H9 (cell line): ENCODE measurements at regions not wholly inside any gene's neighbourhood (a gene's known extent, or its start where the extent isn't known, plus 50 kb on each side); places are given as distances from the start of the nearest gene placed in this dataset.

ENCODE experiments used
- DNase-seq: peaks from one replicate; pipeline ENCODE4 v3.0.0-alpha.2; 2017
- H2AFZ ChIP-seq: one replicate; pipeline ENCODE4 v1.6.1; 2013; ENCODE audit warnings: mild to moderate bottlenecking, low read length, control low read depth, moderate library complexity
- H2AK5ac ChIP-seq: 2 replicates; pipeline ENCODE4 v1.6.1; 2013; ENCODE audit warnings: low read length, control low read depth, mixed read lengths; ENCODE audit not compliant: insufficient read length
- H2BK120ac ChIP-seq: one replicate; pipeline ENCODE4 v1.6.1; 2013; ENCODE audit warnings: low read depth, mild to moderate bottlenecking, low read length, control low read depth, inconsistent platforms; ENCODE audit not compliant: poor library complexity, severe bottlenecking
- H2BK12ac ChIP-seq: 2 replicates; pipeline ENCODE4 v1.6.1; 2013; ENCODE audit warnings: low read length, control low read depth, mixed read lengths, low read depth; ENCODE audit not compliant: insufficient read length
- H2BK15ac ChIP-seq: 2 replicates; pipeline ENCODE4 v1.6.1; 2013; ENCODE audit warnings: low read depth, low read length, control low read depth
- H2BK20ac ChIP-seq: one replicate; pipeline ENCODE4 v1.6.1; 2013; ENCODE audit warnings: low read depth, mild to moderate bottlenecking, low read length, control low read depth, inconsistent platforms; ENCODE audit not compliant: poor library complexity, severe bottlenecking
- H2BK5ac ChIP-seq: 2 replicates; pipeline ENCODE4 v1.6.1; 2013; ENCODE audit warnings: low read length, control low read depth, mixed read lengths; ENCODE audit not compliant: insufficient read length
- H3K14ac ChIP-seq: 2 replicates; pipeline ENCODE4 v1.6.1; 2013; ENCODE audit warnings: low read length, control low read depth; ENCODE audit not compliant: insufficient read depth
- H3K18ac ChIP-seq: 2 replicates; pipeline ENCODE4 v1.6.1; 2013; ENCODE audit warnings: low read depth, mild to moderate bottlenecking, mixed read lengths, low read length, control low read depth; ENCODE audit not compliant: insufficient read length
- H3K23ac ChIP-seq: 2 replicates; pipeline ENCODE4 v1.6.1; 2013; ENCODE audit warnings: low read length, control low read depth, mixed read lengths, low read depth; ENCODE audit not compliant: insufficient read length
- H3K23me2 ChIP-seq: 2 replicates; pipeline ENCODE4 v1.6.1; 2013; ENCODE audit warnings: low read depth, mild to moderate bottlenecking, mixed read lengths, low read length, control low read depth; ENCODE audit not compliant: insufficient read length, poor library complexity, severe bottlenecking
- H3K27ac ChIP-seq: 2 replicates; pipeline ENCODE4 v1.5.1; 2013; ENCODE audit warnings: low read length, control low read depth, mixed read lengths, low read depth; ENCODE audit not compliant: insufficient read length
- H3K27me3 ChIP-seq: 2 replicates; pipeline ENCODE4 v1.6.1; 2013; ENCODE audit warnings: low read length, control low read depth, inconsistent platforms; ENCODE audit not compliant: insufficient read depth
- H3K4ac ChIP-seq: 2 replicates; pipeline ENCODE4 v1.6.1; 2013; ENCODE audit warnings: low read depth, mild to moderate bottlenecking, control low read depth, inconsistent platforms, low read length, moderate library complexity
- H3K4me1 ChIP-seq: 2 replicates; pipeline ENCODE4 v1.6.1; 2013; ENCODE audit warnings: low read length, control low read depth, inconsistent platforms; ENCODE audit not compliant: insufficient read depth
- H3K4me2 ChIP-seq: 2 replicates; pipeline ENCODE4 v1.6.1; 2013; ENCODE audit warnings: low read length, control low read depth, mixed read lengths; ENCODE audit not compliant: insufficient read length, insufficient read depth
- H3K56ac ChIP-seq: 2 replicates; pipeline ENCODE4 v1.6.1; 2013; ENCODE audit warnings: low read depth, mild to moderate bottlenecking, mixed read lengths, low read length, control low read depth; ENCODE audit not compliant: insufficient read length
- H3K79me1 ChIP-seq: 2 replicates; pipeline ENCODE4 v1.6.1; 2013; ENCODE audit warnings: low read depth, mild to moderate bottlenecking, moderate library complexity, low read length, control low read depth, inconsistent platforms; ENCODE audit not compliant: insufficient read depth, poor library complexity, severe bottlenecking
- H3K79me2 ChIP-seq: 2 replicates; pipeline ENCODE4 v1.6.1; 2013; ENCODE audit warnings: low read length, control low read depth, inconsistent platforms; ENCODE audit not compliant: insufficient read depth
- H3K9ac ChIP-seq: 2 replicates; pipeline ENCODE4 v1.6.1; 2013; ENCODE audit warnings: low read length, control low read depth, mixed read lengths; ENCODE audit not compliant: insufficient read length; ENCODE audit errors: extremely low read depth
- H3K9me3 ChIP-seq: one replicate; pipeline ENCODE4 v1.6.1; 2013; ENCODE audit warnings: low read depth, low read length, inconsistent platforms; ENCODE audit not compliant: control insufficient read depth
- H3T11ph ChIP-seq: one replicate; pipeline ENCODE4 v1.6.1; 2013; ENCODE audit warnings: mild to moderate bottlenecking, low read length, control low read depth, inconsistent platforms
- H4K20me1 ChIP-seq: one replicate; pipeline ENCODE4 v1.6.1; 2013; ENCODE audit not compliant: control insufficient read depth, insufficient read length, insufficient read depth
- H4K5ac ChIP-seq: 2 replicates; pipeline ENCODE4 v1.6.1; 2013; ENCODE audit warnings: low read depth, mild to moderate bottlenecking, mixed read lengths, low read length, control low read depth; ENCODE audit not compliant: insufficient read length
- H4K8ac ChIP-seq: replicated peaks from 2 replicates; pipeline ENCODE4 v1.6.1; 2013; ENCODE audit warnings: low read length, control low read depth, mixed read lengths, low read depth; ENCODE audit not compliant: insufficient read length
- H4K91ac ChIP-seq: 2 replicates; pipeline ENCODE4 v1.6.1; 2013; ENCODE audit warnings: low read depth, mild to moderate bottlenecking, moderate library complexity, mixed read lengths, low read length, control low read depth; ENCODE audit not compliant: insufficient read length
- H3K27ac Mint-ChIP-seq, 3 experiments: 2 replicates in 2 of 3; 3 replicates in 1 of 3; pipeline ENCODE4 v1.8.0; 2020 to 2021; ENCODE audit warnings: mixed read lengths in 3 of 3, mild to moderate bottlenecking in 1 of 3, moderate library complexity in 1 of 3
- H3K27me3 Mint-ChIP-seq: 2 replicates; pipeline ENCODE4 v1.8.0; 2021; ENCODE audit warnings: low read depth, mild to moderate bottlenecking, moderate library complexity, mixed read lengths
- H3K36me3 Mint-ChIP-seq, 3 experiments: 2 replicates in 2 of 3; 3 replicates in 1 of 3; pipeline ENCODE4 v1.8.0; 2020 to 2021; ENCODE audit warnings: low read depth in 3 of 3, mixed read lengths in 3 of 3; ENCODE audit not compliant: insufficient read depth in 1 of 3
- H3K4me1 Mint-ChIP-seq, 2 experiments: 2 replicates each; pipeline ENCODE4 v1.8.0; 2020; ENCODE audit warnings: mixed read lengths in 2 of 2
- H3K4me3 Mint-ChIP-seq, 2 experiments: 2 replicates in 1 of 2; 3 replicates in 1 of 2; pipeline ENCODE4 v1.8.0; 2020 to 2021; ENCODE audit warnings: mild to moderate bottlenecking in 2 of 2, mixed read lengths in 2 of 2, moderate library complexity in 1 of 2
- H3K9me3 Mint-ChIP-seq, 2 experiments: 2 replicates in 1 of 2; 3 replicates in 1 of 2; pipeline ENCODE4 v1.8.0; 2020; ENCODE audit warnings: mild to moderate bottlenecking in 2 of 2, mixed read lengths in 2 of 2, moderate library complexity in 1 of 2
- WGBS: extraction: QIAGEN DNeasy Blood & Tissue Kit; methylation state at CpG from one replicate; pipeline ENCODE4 v1.1.7; 2013; ENCODE audit warnings: missing lambda C conversion rate, low lambda C conversion rate, mixed read lengths; ENCODE audit not compliant: insufficient read length; ENCODE audit errors: extremely low coverage; 5-methylcytosine and 5-hydroxymethylcytosine counted together
- TF ChIP-seq, protein P1 (sequence below): fragments of 200-600 bp; sonication (generic); conservative IDR thresholded peaks from 3 replicates; pipeline ENCODE4 v1.8.0; 2021; ENCODE audit warnings: antibody characterized with exemption, mild to moderate bottlenecking

DNA sequence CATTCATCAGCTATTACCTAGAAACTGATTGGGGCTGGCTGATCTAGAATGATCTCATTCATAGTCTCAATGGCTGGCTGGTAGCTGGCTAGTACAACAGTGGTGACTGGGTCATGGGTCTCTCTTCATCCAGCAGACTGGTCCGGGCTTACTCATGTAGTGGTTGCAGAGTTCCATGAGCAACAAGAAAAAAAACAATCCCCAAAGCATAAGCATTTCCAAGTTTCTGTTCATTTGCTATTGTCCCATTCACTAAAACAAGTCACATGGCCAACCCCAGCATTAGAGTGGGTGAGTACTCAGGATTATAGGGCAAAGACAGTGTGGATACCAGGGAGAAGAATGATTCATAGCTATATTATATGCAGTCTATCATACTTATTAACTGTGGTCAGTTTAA lies 85.2 kb upstream of the SEMA3C start:
- H3K27ac ChIP-seq: no peak overlapping the region
- no peak overlapping the region for H2BK5ac ChIP-seq
- no peak overlapping the region for H3K27ac Mint-ChIP-seq
- no peak overlapping the region for H3K56ac ChIP-seq
- H3T11ph ChIP-seq: no peak overlapping the region
- no peak overlapping the region for H3K4me3 Mint-ChIP-seq
- TF ChIP-seq, protein P1, sequence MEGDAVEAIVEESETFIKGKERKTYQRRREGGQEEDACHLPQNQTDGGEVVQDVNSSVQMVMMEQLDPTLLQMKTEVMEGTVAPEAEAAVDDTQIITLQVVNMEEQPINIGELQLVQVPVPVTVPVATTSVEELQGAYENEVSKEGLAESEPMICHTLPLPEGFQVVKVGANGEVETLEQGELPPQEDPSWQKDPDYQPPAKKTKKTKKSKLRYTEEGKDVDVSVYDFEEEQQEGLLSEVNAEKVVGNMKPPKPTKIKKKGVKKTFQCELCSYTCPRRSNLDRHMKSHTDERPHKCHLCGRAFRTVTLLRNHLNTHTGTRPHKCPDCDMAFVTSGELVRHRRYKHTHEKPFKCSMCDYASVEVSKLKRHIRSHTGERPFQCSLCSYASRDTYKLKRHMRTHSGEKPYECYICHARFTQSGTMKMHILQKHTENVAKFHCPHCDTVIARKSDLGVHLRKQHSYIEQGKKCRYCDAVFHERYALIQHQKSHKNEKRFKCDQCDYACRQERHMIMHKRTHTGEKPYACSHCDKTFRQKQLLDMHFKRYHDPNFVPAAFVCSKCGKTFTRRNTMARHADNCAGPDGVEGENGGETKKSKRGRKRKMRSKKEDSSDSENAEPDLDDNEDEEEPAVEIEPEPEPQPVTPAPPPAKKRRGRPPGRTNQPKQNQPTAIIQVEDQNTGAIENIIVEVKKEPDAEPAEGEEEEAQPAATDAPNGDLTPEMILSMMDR: no peak
- H3K27me3 Mint-ChIP-seq: no peaks in the 10 kb centered on the region
- no peaks in the 10 kb centered on the region for H3K79me1 ChIP-seq
- no peak overlapping the region for H3K18ac ChIP-seq
- no peak overlapping the region for H4K8ac ChIP-seq
- H2BK12ac ChIP-seq: no peak overlapping the region
- no peaks in the 10 kb centered on the region for H3K79me2 ChIP-seq
- no peaks in the 10 kb centered on the region for H3K23me2 ChIP-seq
- no peak overlapping the region for H4K5ac ChIP-seq
- H2BK15ac ChIP-seq: no peak overlapping the region
- H2BK20ac ChIP-seq: no peak overlapping the region
- no peaks in the 10 kb centered on the region for H3K27me3 ChIP-seq
- H3K4me1 ChIP-seq: no peaks in the 10 kb centered on the region
- no peak overlapping the region for H3K4ac ChIP-seq
- H3K9me3 Mint-ChIP-seq: peaks cover 0 to under 1% of the 10 kb centered on the region in 2 experiments; a peak in 2 of 5 replicates
- H2AFZ ChIP-seq: no peak overlapping the region
- no peak overlapping the region for H3K4me2 ChIP-seq
- H2AK5ac ChIP-seq: no peak overlapping the region
- H3K9ac ChIP-seq: no peak overlapping the region
- H2BK120ac ChIP-seq: no peak overlapping the region
- WGBS: no CpG with 5 or more reads among the region's 1 CpG
- no peaks in the 10 kb centered on the region for H4K20me1 ChIP-seq
- H3K36me3 Mint-ChIP-seq: peaks cover 0 to 3% (median 0%) of the 10 kb centered on the region in 3 experiments; a peak in 1 of 7 replicates
- DNase-seq: no peak
- H3K4me1 Mint-ChIP-seq: no peaks in the 10 kb centered on the region
- no peak overlapping the region for H4K91ac ChIP-seq
- H3K23ac ChIP-seq: no peak overlapping the region
- no peak overlapping the region for H3K14ac ChIP-seq
- H3K9me3 ChIP-seq: no peaks in the 10 kb centered on the region
